RWPE2 (cell line): ENCODE measurements at regions not wholly inside any gene's neighbourhood (a gene's known extent, or its start where the extent isn't known, plus 50 kb on each side); places are given as distances from the start of the nearest gene placed in this dataset.

Experiments used
- ATAC-seq: fragments of 200-7000 bp; cut with Tn5 transposase; 3 replicates; pipeline ENCODE4 v1.9.1; 2021; ENCODE audit warnings: low read depth
- DNase-seq: peaks from one replicate; pipeline ENCODE4 v3.0.0-alpha.2; 2020; ENCODE audit warnings: low spot score
- H3K27ac ChIP-seq: fragments of 450-650 bp; 2 replicates; pipeline ENCODE4 v1.5.1; 2017; ENCODE audit warnings: mild to moderate bottlenecking; ENCODE audit not compliant: poor library complexity, severe bottlenecking
- H3K27me3 ChIP-seq: fragments of 250-450 bp; sonication (Bioruptor Pico); 2 replicates; pipeline ENCODE4 v1.5.1; 2021; ENCODE audit warnings: mild to moderate bottlenecking, moderate library complexity; ENCODE audit not compliant: insufficient read depth, poor library complexity, severe bottlenecking
- H3K36me3 ChIP-seq: fragments of 250-450 bp; sonication (Bioruptor Pico); 2 replicates; pipeline ENCODE4 v1.5.1; 2020; ENCODE audit warnings: low read depth, mild to moderate bottlenecking, moderate library complexity
- H3K4me1 ChIP-seq: fragments of 250-450 bp; sonication (Bioruptor Pico); 2 replicates; pipeline ENCODE4 v1.5.1; 2021; ENCODE audit warnings: mild to moderate bottlenecking, moderate library complexity; ENCODE audit not compliant: insufficient read depth, poor library complexity, severe bottlenecking
- H3K4me3 ChIP-seq: fragments of 250-450 bp; sonication (Bioruptor Pico); 2 replicates; pipeline ENCODE4 v1.5.1; 2021; ENCODE audit warnings: mild to moderate bottlenecking, moderate library complexity; ENCODE audit not compliant: severe bottlenecking
- H3K9me3 ChIP-seq: fragments of 250-450 bp; sonication (Bioruptor Pico); 2 replicates; pipeline ENCODE4 v1.5.1; 2021; ENCODE audit warnings: mild to moderate bottlenecking, moderate library complexity; ENCODE audit not compliant: severe bottlenecking
- TF ChIP-seq, protein P1 (sequence below): fragments of 450-650 bp; IDR thresholded peaks from one replicate; pipeline ENCODE4 v1.5.1; 2017; ENCODE audit warnings: mild to moderate bottlenecking, moderate library complexity; ENCODE audit not compliant: poor library complexity, severe bottlenecking

DNA sequence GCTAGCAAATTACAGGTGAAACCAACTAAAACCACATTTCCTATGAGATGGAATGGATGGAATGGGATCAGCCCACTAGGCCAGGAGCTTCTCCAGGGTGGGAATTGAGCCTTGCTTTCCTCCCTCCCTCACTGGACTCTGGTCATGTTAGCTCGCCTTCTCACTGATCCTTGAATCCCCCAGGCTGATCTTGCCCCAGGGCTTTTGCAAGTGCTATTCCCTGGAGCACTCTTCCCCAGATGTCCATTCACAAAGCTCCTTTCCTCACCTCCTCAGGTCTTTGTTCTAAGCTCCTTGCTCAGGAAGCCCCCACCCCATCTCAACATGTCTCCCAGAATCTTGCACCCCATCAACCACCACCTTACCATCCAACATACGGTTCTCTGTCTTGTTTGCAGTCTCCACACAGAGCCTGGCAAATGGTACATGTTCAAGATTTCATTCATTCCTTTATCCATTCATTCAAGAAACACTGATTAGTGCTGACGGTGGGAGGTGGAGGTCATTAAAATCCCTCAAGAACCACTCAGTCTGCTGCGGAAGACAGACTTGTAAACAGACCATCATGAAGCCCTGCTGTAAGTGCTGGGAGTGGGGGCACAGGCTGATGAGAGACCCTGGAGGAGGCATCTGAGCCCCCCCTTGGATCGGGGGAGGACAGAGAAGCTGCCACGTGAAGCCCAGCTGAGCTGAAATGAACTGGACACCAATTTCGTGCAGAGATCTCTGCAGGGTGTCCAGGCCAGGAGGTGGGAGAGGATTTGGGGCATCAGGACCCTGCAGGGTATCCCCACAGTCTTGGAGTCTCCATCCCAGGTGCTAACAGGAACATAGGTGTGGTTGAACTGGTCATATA, 141.7 kb downstream of the BARX1 start:
- DNase-seq (no peak), ATAC-seq (no peak)
- H3K27me3 ChIP-seq: no peaks in the 10 kb centered on the region
- H3K36me3 ChIP-seq: no peaks in the 10 kb centered on the region
- H3K27ac ChIP-seq: no peak overlapping the region
- no peaks in the 10 kb centered on the region for H3K4me1 ChIP-seq
- no peak overlapping the region for H3K4me3 ChIP-seq
- TF ChIP-seq, protein P1, sequence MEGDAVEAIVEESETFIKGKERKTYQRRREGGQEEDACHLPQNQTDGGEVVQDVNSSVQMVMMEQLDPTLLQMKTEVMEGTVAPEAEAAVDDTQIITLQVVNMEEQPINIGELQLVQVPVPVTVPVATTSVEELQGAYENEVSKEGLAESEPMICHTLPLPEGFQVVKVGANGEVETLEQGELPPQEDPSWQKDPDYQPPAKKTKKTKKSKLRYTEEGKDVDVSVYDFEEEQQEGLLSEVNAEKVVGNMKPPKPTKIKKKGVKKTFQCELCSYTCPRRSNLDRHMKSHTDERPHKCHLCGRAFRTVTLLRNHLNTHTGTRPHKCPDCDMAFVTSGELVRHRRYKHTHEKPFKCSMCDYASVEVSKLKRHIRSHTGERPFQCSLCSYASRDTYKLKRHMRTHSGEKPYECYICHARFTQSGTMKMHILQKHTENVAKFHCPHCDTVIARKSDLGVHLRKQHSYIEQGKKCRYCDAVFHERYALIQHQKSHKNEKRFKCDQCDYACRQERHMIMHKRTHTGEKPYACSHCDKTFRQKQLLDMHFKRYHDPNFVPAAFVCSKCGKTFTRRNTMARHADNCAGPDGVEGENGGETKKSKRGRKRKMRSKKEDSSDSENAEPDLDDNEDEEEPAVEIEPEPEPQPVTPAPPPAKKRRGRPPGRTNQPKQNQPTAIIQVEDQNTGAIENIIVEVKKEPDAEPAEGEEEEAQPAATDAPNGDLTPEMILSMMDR: no peak
- no peaks in the 10 kb centered on the region for H3K9me3 ChIP-seq

GRCh38 chr9:93812410-93812668, 142.8 kb downstream of the BARX1 start:
- Histone ChIP-seq H3K9me3 (no peaks in the 10 kb centered on the region), H3K27ac (no peak overlapping the region), H3K27me3 (no peaks in the 10 kb centered on the region), H3K36me3 (no peaks in the 10 kb centered on the region), H3K4me1 (no peaks in the 10 kb centered on the region), H3K4me3 (no peak overlapping the region)
- TF ChIP-seq, protein P1: no peak
- no peak for ATAC-seq
- no peak for DNase-seq

DNA sequence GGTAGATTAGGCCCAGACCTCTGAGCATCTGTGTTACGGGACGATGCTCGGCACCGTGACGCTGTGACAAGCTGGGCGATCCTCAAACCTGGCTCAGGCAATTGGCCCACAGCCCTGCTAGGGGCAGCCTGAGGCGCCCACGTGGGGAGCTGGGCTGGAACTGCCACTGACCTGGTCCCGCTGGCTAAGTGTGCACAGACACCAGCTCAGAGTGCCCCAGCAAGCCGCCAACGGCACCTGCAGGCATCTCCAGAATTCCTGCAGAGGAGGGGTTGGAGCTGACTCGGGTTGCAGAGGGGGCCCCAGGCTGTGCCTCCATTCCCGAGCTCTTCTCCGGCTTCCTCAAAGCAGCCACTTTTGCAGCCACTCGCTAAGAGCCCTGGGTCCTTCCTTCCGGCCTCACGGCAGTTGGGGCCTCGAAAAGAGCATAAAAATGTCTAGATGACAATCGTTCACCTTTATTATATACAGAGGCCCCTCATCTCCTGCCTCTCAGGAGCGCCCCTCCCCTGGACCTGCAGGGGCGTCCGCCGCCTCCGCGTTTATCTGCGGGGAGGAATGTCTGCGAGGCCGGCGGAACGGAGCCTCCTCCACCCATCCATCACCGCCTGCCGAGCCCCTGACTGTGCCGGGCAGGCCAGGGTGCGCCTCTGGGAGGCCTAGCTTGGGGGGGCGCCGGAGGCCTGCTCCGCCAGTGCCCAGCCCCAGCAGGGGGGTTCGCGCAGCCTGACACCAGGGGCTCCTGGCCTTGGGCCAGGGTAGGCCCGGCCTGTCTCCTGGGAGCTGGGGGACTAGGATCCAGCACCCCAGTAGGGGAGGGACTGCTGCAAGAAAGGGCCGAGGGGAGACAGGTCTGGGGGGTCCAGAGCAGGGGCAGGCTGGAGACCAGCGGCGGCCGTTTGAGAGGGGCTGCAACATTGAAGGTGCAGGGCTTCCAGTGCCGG, 144.9 kb downstream of the BARX1 start:
- Histone ChIP-seq H3K9me3 (no peaks in the 10 kb centered on the region), H3K27me3 (no peaks in the 10 kb centered on the region), H3K4me1 (no peaks in the 10 kb centered on the region), H3K36me3 (no peaks in the 10 kb centered on the region), H3K27ac (no peak overlapping the region), H3K4me3 (no peak overlapping the region)
- TF ChIP-seq, protein P1: no peak
- peak; percentile 21; the same call in 1 of the 3 replicates for ATAC-seq
- DNase-seq: no peak

GRCh38 chr9:93809204-93809940, 145.8 kb downstream of the BARX1 start:
- no peaks in the 10 kb centered on the region for H3K36me3 ChIP-seq
- DNase-seq (no peak), ATAC-seq (no peak)
- H3K27me3 ChIP-seq: no peaks in the 10 kb centered on the region
- no peaks in the 10 kb centered on the region for H3K4me1 ChIP-seq
- H3K9me3 ChIP-seq: no peaks in the 10 kb centered on the region
- TF ChIP-seq, protein P1: no peak
- no peak overlapping the region for H3K4me3 ChIP-seq
- H3K27ac ChIP-seq: no peak overlapping the region
